Right renal cortex interstitium (tissue), 3 donors: ENCODE measurements at regions not wholly inside any gene's neighbourhood (a gene's known extent, or its start where the extent isn't known, plus 50 kb on each side); places are given as distances from the start of the nearest gene placed in this dataset.
"Not testable (repeated sequence)": the region's sequence is repeated elsewhere in the genome, so short reads cannot be mapped to it uniquely, and the experiment has no call there.

Source experiments
- DNase-seq, 3 donors: peaks; one replicate each; pipeline ENCODE4 v3.0.0-alpha.2; 2013; ENCODE audit warnings: low read depth in 3 of 3, low spot score in 2 of 3

DNA sequence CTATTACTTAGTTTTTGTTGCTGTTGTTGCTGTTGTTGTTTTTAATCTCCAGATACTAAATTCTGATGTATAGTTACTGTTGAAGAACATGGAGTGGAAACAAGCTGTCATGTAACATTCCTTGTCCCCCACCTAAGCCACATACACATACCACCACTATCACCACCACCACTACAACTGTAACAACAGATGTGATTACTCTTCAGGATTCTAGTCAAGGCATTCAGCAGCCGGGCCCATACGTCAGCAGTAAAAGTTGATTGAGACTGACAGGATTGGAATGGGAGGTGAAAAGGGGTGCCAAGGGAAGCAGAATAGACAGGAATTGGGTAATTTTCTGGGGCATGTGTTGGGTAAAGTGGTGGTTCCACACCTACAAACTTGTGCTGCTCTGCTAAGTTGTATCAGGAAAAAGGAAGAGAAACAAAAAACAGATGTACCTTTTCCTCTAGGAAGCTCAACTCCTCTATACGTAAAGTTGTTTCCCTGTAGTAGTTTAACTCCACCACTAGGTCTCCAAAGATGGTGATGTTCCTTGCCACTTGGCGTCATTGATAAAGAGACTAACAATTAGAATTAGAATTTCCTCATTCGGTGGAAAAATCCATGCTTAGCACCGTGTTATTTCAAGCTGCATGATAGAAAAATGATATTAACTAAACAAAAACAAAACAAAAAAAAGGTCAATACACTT, 138.6 kb downstream of the ARRDC3 start:
- DNase-seq, result no peak

DNA sequence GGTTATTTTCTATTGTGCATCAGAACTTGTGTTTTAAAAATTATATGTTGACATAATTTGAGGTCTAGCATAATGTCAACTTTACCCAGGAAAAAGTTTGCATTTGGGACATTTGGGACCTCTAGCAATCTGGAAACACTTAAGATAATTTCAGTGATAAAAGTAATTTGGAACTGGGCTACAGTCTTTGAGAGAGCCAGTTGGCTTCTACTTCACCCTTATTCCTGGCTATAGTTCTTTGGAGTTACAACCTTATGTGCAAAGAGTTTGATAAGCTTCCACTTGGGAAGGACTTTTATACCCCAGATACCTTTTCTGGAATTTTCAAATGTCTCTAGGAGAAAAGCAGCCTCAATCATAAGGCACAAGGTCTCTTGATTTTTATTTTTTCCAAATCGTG, 139.3 kb downstream of the ARRDC3 start:
- DNase-seq, result no peak

DNA sequence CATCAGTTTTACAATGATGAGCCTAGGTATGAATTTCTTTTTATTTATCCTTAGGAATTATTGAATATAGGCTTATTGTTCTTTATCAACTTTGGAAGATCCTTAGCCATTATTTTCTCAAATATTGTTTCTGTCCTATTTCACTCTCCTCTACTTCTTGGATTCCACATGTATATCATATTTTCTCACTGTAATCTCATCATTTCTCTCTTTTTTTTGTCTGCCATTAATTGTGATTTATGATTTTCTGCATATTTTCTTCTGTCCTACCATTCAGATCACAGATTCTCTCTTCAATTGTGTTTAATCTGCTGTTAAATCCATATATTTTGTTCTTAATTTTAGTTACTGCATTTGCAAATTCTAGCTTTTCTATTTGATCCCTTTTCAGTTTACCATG, 139.8 kb downstream of the ARRDC3 start:
- DNase-seq, result no peak

DNA sequence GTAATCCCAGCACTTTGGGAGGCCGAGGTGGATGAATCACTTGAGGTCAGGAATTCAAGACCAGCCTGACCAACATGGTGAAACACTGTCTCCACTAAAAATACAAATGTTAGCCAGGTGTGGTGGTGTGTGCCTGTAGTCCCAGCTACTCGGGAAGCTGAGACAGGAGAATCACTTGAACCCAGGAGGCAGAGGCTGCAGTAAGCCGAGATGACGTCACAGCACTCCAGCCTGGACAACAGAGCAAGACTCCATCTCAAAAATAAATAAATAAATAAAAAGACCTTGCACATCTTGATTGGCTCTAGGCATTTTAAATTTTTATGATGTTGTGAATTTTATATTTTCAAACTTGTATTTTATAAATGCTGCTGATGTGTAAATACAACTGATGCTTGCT, 141.7 kb downstream of the ARRDC3 start:
- DNase-seq, result not testable (repeated sequence)

DNA sequence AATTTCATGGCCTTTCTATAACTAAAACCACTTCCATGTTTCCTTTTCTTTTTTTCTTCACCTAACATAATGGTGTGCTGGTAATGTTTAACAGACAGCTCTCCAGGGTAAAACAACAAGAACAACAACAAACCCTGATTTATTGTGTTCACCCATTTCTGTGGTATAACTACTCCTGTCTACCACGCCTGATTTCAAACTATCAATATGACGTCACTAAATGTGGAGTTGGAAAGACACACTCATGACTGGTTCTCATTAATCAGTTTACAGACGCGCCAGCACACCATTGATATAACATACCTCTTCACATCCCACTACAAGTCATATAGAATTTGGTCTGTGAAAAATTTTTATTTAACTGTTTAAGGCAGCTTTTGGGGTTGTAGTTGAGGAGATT, 142.9 kb downstream of the ARRDC3 start:
- DNase-seq, result no peak

DNA sequence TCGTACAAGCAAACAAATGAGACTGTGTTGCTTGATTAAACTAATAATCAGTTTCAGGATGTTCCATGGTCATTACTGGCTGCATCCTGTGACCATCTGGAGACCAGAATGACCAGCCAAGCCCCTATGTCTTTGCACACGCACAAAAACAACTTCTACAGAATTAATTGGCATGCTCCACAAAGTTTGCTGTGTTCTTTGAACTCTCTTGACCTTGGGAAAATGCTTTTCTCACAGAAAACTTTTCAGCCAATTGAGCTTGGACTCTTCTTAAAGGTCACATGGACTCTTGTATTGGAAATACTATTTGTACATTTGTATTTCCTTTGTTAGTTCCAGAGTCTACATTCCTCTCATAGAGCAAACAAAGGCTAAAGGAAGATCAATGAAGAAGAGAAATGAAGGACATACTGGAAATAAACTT, 147.8 kb downstream of the ARRDC3 start:
- no peak for DNase-seq

DNA sequence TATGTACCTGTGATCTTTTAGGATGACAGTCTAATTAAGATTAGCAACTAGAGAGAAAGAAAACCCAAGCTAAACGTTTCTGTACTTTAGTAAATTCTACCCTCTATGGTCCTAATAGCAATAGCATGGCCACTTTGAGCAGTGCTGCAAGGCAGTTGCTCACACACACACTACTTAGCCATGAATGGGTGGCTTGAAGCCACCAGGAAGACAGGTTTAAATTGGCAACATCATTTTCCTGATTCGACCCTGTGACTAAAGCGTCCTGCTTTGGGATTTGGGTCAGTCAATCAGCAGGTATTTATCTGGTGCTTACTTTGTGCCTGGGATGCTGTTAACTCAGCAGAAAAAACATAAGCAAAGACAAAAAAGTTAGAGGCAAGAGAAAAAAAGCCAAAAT, 150.6 kb downstream of the ARRDC3 start:
- no peak for DNase-seq

DNA sequence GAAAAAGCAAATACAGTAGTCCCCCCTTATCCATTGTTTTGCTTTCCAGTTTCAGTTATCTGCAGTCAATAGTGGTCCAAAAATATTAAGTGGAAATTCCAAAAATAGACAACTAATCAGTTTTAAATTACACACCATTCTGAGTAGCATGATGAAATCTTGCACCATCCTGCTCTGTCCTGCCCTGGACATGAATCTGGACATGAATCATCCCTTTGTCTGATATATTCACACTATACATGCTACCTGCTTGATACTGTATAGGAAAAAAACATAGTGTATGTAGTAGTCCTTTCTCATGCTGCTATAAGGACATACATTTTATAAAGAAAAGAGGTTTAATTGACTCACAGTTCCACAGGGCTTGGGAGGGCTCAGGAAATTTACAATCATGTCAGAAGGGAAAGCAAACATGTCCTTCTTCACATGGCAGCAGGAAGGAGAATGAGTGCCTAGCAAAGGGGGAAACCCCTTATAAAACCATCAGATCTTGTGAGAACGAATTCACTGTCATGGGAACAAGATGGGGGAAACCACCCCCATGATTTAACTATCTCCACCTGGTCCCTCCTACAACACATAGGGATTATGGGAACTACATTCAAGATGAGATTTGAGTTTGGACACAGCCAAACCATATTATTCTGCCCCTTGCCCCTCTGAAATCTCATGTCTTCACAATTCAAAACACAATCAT, 153.9 kb downstream of the ARRDC3 start:
- no peak for DNase-seq

DNA sequence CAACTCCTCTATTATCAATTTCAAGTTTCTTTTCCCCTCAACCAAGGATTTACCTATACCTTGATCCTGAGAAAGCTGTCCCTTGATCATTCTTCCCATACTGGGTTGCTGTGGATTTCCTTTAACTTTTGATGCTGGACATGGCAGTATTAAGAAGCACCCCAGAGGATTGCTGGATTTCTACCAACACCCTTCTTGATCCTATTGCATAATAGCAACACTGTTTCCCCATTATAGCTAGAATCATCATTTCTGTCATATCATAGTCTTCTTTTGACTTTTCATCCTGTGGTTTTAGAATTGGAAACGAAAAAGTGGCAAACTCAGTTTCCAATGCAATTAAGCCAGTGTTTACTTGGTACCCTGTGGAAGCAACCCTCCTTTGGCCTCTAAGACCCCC, 154.9 kb downstream of the ARRDC3 start:
- DNase-seq, result no peak

DNA sequence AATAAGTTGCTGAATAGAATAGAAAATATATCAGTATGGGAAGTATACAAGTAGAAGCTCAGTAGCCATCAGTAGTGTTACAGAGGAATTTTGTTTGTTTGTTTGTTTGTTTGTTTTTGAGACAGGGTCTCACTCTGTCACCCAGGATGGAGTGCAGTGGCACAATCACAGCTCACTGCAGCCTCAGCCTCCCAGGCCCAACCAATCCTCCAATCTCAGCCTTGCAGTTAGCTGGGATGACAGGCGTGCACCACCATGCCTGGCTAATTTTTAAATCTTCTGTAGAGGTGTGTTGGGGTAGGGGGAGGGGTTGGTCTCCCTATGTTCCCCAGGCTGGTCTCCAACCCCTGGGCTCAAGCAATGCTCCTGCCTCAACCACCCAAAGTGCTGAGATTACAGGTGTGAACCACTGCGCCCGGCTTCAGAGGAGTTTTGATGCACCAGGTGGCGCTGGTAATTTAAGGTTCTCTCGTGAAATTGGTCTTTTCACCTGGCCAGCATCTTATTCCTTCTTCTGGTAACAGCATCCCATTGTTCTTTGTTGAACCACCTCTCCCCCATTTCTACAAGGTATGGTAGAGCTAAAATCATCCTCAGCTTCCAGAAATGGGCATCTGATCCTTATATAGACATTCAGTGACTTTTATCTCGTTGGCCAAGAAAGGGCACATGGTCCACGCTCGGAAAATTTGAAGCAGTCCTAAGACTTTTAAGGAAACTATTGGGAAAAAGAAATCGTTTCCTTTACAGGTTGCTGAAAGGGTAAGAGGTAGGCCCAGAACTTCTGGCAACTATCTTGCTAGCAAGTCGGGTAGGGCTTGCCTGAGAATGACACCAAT, 157.1 kb downstream of the ARRDC3 start:
- no peak for DNase-seq

DNA sequence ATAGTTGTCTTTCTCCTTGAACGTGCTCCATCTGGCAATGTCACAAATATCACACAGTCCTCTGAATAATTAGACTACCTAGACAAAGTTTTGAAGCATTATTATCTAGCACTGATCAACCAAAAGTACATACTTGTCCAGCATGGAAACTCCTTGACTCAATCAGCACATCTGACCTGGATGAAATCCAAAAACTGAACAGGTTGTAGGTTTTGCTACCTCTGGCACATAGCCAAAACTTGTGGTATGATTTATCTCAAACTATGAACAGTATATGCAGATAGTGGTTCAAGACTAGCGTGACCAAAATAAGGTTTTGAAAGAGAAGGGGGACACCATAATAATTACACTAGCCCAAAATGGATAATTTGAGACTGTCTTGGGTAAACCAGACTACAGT, 158.1 kb downstream of the ARRDC3 start:
- DNase-seq, result no peak

DNA sequence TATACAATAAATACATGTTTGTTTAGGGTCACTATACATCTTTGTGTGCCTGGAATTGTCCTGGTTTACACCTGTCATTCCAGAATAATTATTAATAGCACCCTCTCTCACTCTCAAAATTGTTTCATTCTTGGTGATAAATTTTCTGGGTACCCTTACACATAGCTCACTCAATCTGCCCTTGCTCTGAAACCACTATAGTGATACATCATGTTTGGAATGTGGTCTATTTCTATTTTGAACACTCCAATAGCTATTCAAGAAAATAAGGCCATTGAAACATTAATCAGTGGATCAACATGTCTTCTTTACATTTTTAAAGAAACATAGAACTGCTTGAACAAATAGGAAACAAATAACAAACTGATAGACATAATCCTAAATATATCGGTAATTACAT, 158.7 kb downstream of the ARRDC3 start:
- no peak for DNase-seq

DNA sequence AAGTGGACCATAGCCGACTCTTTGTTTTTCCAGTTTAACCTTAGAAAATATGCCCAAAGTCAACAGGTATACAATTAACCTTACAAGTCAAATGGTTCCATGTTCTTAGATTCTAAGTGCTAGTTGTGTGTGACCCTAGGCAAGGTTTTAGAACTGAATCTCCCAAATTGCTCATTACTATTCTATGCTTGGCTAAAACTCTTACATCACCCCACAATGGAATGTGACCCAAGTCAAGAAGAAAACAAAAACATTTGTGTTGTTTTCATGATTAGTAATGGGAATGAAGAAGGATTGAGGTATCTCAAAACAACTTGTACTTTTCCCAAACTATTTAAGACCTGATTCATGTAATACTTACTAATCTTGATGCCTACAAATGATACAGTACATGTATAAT, 159.2 kb downstream of the ARRDC3 start:
- DNase-seq, result no peak

DNA sequence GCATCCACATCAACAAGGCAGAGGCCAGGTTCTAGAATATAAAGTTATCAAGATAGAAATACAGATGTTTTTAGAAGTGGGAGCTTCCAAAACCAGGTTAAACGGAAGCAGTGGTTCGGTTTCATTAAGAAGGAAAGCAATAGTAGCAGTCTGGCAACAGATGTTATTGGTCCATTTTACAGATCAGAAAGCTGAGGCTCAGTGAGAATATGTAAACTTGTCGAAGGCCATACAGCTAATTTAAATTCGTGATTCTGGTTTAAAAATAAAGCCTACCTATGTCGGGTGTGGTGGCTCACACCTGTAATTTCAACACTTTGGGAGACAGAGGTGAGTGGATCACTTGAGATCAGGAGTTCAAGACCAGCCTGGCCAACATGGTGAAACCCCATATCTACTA, 160.6 kb downstream of the ARRDC3 start:
- DNase-seq, result no peak

DNA sequence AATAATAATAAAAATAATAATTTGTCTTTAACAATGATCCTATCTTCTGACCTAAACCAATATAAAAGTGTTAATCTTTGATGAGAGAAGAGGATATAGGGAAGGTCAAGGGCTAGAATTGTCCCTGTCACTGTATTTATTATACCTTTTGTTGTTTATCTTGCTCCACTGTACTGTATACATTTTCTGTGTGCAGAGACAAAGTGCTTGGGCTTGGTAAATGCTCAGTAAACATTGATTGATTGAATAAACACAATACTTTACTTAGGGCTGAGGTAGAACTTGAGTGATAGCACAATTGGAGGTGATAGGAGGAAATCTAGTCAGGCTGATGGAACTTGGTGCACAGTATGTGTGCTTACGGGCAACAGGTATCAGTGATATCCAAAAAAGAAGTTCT, 161.2 kb downstream of the ARRDC3 start:
- no peak for DNase-seq

DNA sequence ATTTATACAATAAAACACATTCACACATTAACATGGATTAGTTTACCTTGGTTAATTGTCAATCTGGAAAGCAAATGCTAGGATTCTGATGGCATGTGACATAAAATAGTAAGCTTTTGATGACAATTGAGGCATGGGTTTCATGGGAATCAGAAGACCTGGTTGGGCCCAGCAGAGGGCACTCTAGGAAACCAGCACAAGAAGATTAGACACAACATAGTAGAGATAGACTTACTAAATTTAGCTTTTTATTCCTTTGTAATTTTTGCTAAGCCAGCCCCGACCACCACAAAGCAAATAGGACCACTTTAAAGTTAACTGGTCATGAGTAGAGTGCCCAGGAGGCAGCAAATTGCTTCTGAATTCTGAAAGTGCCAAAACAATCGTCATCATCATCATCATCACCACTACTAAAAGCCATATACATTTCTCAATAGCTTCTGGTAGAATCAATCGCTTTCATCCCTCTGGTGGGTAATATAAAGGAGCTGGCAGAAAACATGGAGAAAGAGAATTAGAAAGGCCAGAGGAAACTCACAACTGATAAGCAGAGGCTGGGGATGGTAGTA, 163.2 kb downstream of the ARRDC3 start:
- DNase-seq, result no peak

DNA sequence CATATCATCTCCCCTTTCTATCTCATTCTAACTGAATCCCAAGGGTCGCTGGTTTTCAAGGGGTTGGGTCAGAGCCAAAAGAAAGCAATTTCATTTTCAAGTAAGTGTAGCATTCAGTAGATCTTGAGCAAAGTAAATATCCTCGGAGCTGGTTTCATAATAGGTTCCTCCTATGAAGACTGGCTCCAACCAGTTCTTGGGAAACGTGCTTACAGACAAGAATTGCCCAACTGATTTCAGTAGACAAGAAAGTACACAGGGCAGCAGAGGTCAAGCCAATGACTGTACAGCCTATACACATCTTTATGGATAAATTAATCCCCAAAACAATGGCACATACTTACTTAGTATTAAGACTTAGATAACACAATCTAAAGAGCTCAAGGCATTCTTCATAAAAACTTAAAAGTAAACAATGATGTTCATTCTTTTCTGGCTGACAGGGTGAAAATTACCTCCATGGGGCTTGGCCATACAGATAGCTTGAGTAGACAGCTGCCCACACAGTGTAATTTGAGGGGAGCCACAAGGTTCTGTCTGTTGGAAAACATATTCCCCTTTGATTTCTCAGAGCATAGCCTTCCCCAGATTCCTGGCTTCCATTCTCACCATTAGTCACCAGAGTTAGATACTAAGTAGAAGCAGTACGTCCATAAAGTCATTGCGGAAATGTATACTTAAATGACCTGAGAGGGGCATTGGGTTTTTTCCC, 163.9 kb downstream of the ARRDC3 start:
- no peak for DNase-seq

DNA sequence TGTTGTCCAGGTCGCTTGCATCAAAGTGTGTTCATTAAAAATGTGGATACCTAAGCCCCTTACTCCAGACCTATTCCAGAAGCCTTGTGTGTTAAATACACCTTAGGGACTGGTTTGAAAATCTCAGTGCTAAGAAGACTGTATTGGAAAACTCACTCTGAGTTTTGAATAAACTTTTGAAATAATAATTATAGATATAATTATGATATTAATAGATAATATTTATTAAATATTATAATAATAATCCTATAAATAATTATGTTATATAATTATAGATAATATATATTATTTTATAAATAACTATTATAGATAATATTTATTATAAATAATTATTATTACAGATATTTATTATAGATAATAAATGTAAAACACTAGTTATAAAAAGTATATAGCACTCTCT, 165.3 kb downstream of the ARRDC3 start:
- no peak for DNase-seq

DNA sequence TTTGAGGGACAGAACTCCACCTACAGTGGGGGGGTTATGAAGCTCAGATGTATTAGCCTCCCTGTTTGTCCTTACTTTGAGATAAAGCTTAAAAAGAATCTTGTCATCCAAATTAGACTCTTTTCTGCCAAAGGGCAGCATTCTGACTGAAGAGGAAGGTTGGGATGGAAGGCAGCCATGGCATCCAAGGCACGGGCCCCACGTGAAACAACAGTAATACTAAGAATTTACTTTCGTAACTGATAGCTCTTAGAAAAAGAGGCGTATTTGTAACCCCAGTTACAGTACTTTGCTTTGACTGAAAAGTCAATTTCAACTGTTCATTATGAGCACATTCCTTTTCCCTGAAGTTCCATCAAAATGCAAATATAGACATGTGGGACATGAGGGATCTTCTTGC, 168.5 kb downstream of the ARRDC3 start:
- no peak for DNase-seq
